Mucosa of descending colon (tissue), 3 donors: ENCODE measurements at regions not wholly inside any gene's neighbourhood (a gene's known extent, or its start where the extent isn't known, plus 50 kb on each side); places are given as distances from the start of the nearest gene placed in this dataset.

Experiments used
- ATAC-seq: fragments of 200-7000 bp; cut with Tn5 transposase; one replicate; pipeline ENCODE4 v1.9.1; 2020; ENCODE audit warnings: mild to moderate bottlenecking, moderate library complexity
- DNase-seq, 3 donors: peaks; one replicate each; pipeline ENCODE4 v3.0.0-alpha.2; 2020
- H3K36me3 ChIP-seq: fragments of 200-600 bp; one replicate; pipeline ENCODE4 v1.8.0; 2021; ENCODE audit warnings: low read depth, mild to moderate bottlenecking
- H3K4me1 ChIP-seq: fragments of 200-600 bp; one replicate; pipeline ENCODE4 v1.8.0; 2021; ENCODE audit warnings: low read depth, mild to moderate bottlenecking
- H3K4me3 ChIP-seq: fragments of 200-600 bp; one replicate; pipeline ENCODE4 v1.8.0; 2021; ENCODE audit warnings: mild to moderate bottlenecking
- H3K9me3 ChIP-seq: fragments of 200-600 bp; one replicate; pipeline ENCODE4 v1.8.0; 2021; ENCODE audit warnings: mild to moderate bottlenecking
- CTCF ChIP-seq: fragments of 200-600 bp; IDR thresholded peaks from one replicate; pipeline ENCODE4 v1.8.0; 2022; ENCODE audit warnings: antibody characterized with exemption, mild to moderate bottlenecking
- intact Hi-C, 2 donors: fragments of 100-400 bp; cut with DNase I in 1 of 2; cut with micrococcal nuclease in 1 of 2; formaldehyde crosslinking; loops; one replicate each; pipeline versions ENCODE4 v1.11.0 to v1.11.1; 2022; cut with DNase I, micrococcal nuclease
- donor health status: DM: no; HTN: no; CAD: no; lungs with moderate emphysema.
- donor health status: DM: no; HTN: no; CAD: no.
- donor health status: DM: no; HTN: yes; CAD: no.

GRCh38 chr3:84136425-84136824 lies 822.4 kb upstream of the CADM2 start:
- ATAC-seq: no peak
- Histone ChIP-seq H3K9me3 (peaks cover 32% of the 10 kb centered on the region), H3K36me3 (no peaks in the 10 kb centered on the region), H3K4me1 (no peaks in the 10 kb centered on the region), H3K4me3 (no peak overlapping the region)
- no peak for TF ChIP-seq CTCF
- DNase-seq: no peak
- intact Hi-C loops: no loop called here

- ATAC-seq (no peak), DNase-seq (no peak)
- no peaks in the 10 kb centered on the region for H3K4me1 ChIP-seq
- no peak overlapping the region for H3K4me3 ChIP-seq
- peaks cover 23% of the 10 kb centered on the region for H3K9me3 ChIP-seq
- TF ChIP-seq CTCF: no peak
- intact Hi-C loops: no loop called here
- no peaks in the 10 kb centered on the region for H3K36me3 ChIP-seq
Measured at GRCh38 chr3:84140631-84141030, 818.2 kb upstream of the CADM2 start.

- no peak for TF ChIP-seq CTCF
- DNase-seq: no peak
- H3K4me1 ChIP-seq: no peaks in the 10 kb centered on the region
Measured at GRCh38 chr3:84141571-84141970, 817.2 kb upstream of the CADM2 start.

GRCh38 chr3:84165328-84165727 lies 793.5 kb upstream of the CADM2 start:
- no peak for TF ChIP-seq CTCF
- ATAC-seq (no peak), DNase-seq (no peak)
- no peak overlapping the region for H3K4me3 ChIP-seq
- peaks cover 39% of the 10 kb centered on the region for H3K9me3 ChIP-seq
- H3K36me3 ChIP-seq: no peaks in the 10 kb centered on the region
- intact Hi-C loops: no loop called here
- H3K4me1 ChIP-seq: no peaks in the 10 kb centered on the region

More at GRCh38 chr3:84141571-84141970, 817.2 kb upstream of the CADM2 start:
- no peaks in the 10 kb centered on the region for H3K36me3 ChIP-seq
- H3K9me3 ChIP-seq: peaks cover 29% of the 10 kb centered on the region
- no peak for ATAC-seq
- no peak overlapping the region for H3K4me3 ChIP-seq
- intact Hi-C loops: no loop called here

- peaks cover 50% of the 10 kb centered on the region for H3K9me3 ChIP-seq
- no peaks in the 10 kb centered on the region for H3K4me1 ChIP-seq
- DNase-seq (no peak), ATAC-seq (no peak)
- no peak for TF ChIP-seq CTCF
- intact Hi-C loops: no loop called here
- H3K4me3 ChIP-seq: no peak overlapping the region
- no peaks in the 10 kb centered on the region for H3K36me3 ChIP-seq
Measured at GRCh38 chr3:84175449-84175848, 783.3 kb upstream of the CADM2 start.

GRCh38 chr3:84184937-84185336 lies 773.9 kb upstream of the CADM2 start:
- Histone ChIP-seq H3K36me3 (no peaks in the 10 kb centered on the region), H3K9me3 (peaks cover 41% of the 10 kb centered on the region), H3K4me1 (no peaks in the 10 kb centered on the region), H3K4me3 (no peak overlapping the region)
- intact Hi-C loops: no loop called here
- no peak for TF ChIP-seq CTCF
- DNase-seq: no peak
- no peak for ATAC-seq
